ENCODE measurements at regions not wholly inside any gene's neighbourhood (a gene's known extent, or its start where the extent isn't known, plus 50 kb on each side); places are given as distances from the start of the nearest gene placed in this dataset.

DNA sequence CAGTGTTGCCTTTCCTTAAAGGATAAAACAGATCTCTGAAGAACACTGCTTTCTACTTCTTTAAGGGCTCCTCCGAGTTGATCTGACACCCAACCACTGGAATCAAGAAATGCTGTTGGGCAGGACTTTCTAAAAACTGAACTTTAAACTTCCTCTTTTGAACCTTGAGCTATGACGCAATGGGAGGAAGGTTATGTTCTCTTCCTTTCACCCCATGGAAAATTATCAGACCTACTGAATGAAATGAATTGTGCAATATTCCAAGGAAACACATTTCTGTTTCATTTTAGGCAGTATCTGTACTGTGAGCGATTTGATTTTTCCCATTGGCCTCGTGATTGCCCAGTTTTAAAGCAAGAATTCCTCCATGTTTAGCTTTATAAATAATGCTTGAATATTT, 206.0 kb upstream of the PRR16 start:
- no peak for TF ChIP-seq CTCF (IDR thresholded peaks at IDR 0.05; ENCODE audit: low read depth, low read length)
- TF ChIP-seq POLR2A (IDR thresholded peaks at IDR 0.05; ENCODE audit: extremely low read depth, insufficient read length) = no peak

All from NB4 (cell line).